ENCODE measurements at regions not wholly inside any gene's neighbourhood (a gene's known extent, or its start where the extent isn't known, plus 50 kb on each side); places are given as distances from the start of the nearest gene placed in this dataset.

- DNase-seq (ENCODE audit: low read depth) = no peak
Measured at GRCh38 chr16:62089715-62090114, 53.5 kb upstream of the CDH8 start.

GRCh38 chr16:62088731-62089410 is 52.6 kb upstream of the CDH8 start:
- DNase-seq (ENCODE audit: low read depth) = no peak
